ENCODE measurements at regions not wholly inside any gene's neighbourhood (a gene's known extent, or its start where the extent isn't known, plus 50 kb on each side); places are given as distances from the start of the nearest gene placed in this dataset.

- in situ Hi-C loops (cut with HindIII; ENCODE audit: low sequenced_read_pairs), result no loop called here
Observed at GRCh38 chr4:45094684-45095083, 368.3 kb upstream of the GNPDA2 start.

DNA sequence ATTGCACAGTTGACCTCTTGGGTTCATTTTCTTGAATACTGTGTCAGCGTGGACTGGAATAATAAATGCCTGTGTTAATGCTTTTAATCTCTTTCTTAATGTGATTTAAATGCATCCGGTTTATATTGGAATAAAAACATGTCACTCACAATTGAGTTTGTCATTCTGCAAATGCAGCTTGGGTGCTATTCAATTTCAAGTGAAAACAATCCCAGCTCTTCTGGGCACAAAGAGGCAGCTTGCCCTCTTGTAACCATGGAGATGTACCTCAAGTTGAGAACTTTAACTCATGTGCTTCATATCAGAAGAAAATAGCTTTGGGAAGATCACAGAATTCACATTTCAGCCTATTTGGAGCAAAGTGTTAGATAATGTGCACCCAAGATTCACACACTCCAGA is 355.7 kb upstream of the GNPDA2 start:
- no peak for TF ChIP-seq CTCF (IDR thresholded peaks at IDR 0.05; ENCODE audit: low read depth, low read length)
- no peak for DNase-seq (ENCODE audit: low read depth, low spot score)
- in situ Hi-C loops (cut with HindIII; ENCODE audit: low sequenced_read_pairs), result no loop called here

More at GRCh38 chr4:45094684-45095083, 368.3 kb upstream of the GNPDA2 start:
- TF ChIP-seq CTCF (IDR thresholded peaks at IDR 0.05; ENCODE audit: low read depth, low read length), result no peak
- H3K4me3 ChIP-seq (ENCODE audit: low read depth, low read length), result no peak overlapping the region
- DNase-seq (ENCODE audit: low read depth, low spot score), result no peak

DNA sequence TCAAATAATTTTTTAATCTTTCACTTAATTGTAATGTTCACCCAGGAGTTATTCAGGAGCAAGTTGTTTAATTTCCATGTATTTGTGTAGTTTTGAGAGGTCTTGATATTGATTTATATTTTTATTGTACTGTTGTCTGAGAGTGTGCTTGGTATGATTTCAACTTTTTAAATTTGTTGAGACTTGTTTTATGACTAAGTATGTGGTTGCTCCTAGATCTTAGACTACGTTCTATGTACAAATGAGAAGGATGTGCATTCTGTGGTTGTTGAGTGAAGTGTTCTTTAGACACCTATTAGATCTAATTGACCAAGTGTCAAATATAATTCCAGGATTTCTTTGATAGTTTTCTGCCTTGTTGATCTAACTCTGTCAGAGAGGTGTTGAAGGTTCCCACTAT is 353.3 kb upstream of the GNPDA2 start:
- no peak for DNase-seq (ENCODE audit: low read depth, low spot score)
- no peak overlapping the region for H3K4me3 ChIP-seq (ENCODE audit: low read depth, low read length)
- TF ChIP-seq CTCF (IDR thresholded peaks at IDR 0.05; ENCODE audit: low read depth, low read length), result no peak
- in situ Hi-C loops (cut with HindIII; ENCODE audit: low sequenced_read_pairs), result no loop called here

More for the DNA sequence above, 355.7 kb upstream of the GNPDA2 start:
- H3K4me3 ChIP-seq (ENCODE audit: low read depth, low read length), result no peak overlapping the region

DNA sequence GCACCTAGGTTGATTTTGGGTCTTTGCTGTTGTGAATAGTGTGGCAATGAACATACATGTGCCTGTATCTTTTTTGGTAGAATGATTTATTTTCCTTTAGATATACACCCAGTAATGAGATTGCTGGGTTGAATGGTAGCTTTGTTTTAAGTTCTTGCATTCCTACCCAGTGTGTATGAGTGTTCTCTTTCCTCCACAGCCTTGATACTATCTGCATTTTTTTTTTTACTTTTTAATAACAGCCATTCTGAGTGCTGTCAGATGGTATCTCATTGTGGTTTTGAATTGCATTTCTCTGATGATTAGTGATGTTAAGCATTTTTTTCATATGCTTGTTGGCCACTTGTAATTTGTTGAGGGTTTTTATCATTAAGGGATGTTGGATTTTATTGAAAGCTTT is 351.8 kb upstream of the GNPDA2 start:
- DNase-seq (ENCODE audit: low read depth, low spot score), result no peak
- in situ Hi-C loops (cut with HindIII; ENCODE audit: low sequenced_read_pairs), result no loop called here
- TF ChIP-seq CTCF (IDR thresholded peaks at IDR 0.05; ENCODE audit: low read depth, low read length), result no peak
- H3K4me3 ChIP-seq (ENCODE audit: low read depth, low read length), result no peak overlapping the region

DNA sequence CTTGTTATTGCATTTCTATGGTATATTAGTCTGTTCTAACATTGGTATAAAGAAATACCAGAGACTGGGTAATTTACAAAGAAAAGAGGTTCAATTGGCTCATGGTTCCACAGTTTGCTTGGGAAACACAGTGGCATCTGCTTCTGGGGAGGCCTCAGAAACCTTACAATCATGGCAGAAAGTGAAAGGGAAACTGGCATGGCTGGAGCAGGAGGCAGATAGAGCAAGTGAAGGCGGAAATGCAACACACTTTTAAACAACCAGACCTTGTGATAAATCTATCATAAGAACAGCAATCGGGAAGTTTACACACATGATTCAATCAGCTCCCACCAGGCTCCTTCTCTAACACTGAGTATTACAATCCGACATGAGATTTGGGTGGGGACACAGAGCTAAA is 346.6 kb upstream of the GNPDA2 start:
- H3K4me3 ChIP-seq (ENCODE audit: low read depth, low read length), result no peak overlapping the region

GRCh38 chr4:45064741-45065140 is 338.4 kb upstream of the GNPDA2 start:
- H3K4me3 ChIP-seq (ENCODE audit: low read depth, low read length), result no peak overlapping the region
- DNase-seq (ENCODE audit: low read depth, low spot score), result no peak
- in situ Hi-C loops (cut with HindIII; ENCODE audit: low sequenced_read_pairs), result no loop called here

More for the DNA sequence above, 346.6 kb upstream of the GNPDA2 start:
- in situ Hi-C loops (cut with HindIII; ENCODE audit: low sequenced_read_pairs), result no loop called here
- DNase-seq (ENCODE audit: low read depth, low spot score), result no peak
- no peak for TF ChIP-seq CTCF (IDR thresholded peaks at IDR 0.05; ENCODE audit: low read depth, low read length)

More at GRCh38 chr4:45064741-45065140, 338.4 kb upstream of the GNPDA2 start:
- no peak for TF ChIP-seq CTCF (IDR thresholded peaks at IDR 0.05; ENCODE audit: low read depth, low read length)
